Activated T-cell treated with anti-CD3 and anti-CD28 coated beads for 24 hours (primary cell): ENCODE measurements at regions not wholly inside any gene's neighbourhood (a gene's known extent, or its start where the extent isn't known, plus 50 kb on each side); places are given as distances from the start of the nearest gene placed in this dataset.
"Not testable (repeated sequence)": the region's sequence is repeated elsewhere in the genome, so short reads cannot be mapped to it uniquely, and the experiment has no call there.

Experiments used
- DNase-seq: peaks from one replicate; pipeline ENCODE4 v3.0.0-alpha.2; 2020; ENCODE audit warnings: low read depth

DNA sequence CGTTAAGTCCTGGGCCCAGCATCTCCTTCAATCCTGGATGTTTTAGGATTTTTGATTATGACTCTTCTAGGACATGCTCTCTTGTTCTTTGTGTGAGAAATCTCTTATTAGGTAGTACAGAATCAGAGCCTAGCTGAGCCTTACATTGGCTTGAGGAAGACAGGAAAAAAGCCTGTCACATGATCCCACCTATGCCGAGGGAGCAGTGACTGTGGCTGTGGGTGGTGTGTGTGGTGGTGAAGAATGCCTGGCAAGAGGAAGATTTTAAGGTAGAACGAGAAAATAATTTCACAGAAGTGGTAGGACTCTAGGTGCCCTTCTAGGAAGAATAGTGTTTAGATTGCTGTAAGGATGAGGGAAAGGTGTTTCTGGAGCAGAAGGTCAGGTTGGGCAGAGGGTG is 449.5 kb upstream of the PROX1 start:
- no peak for DNase-seq

DNA sequence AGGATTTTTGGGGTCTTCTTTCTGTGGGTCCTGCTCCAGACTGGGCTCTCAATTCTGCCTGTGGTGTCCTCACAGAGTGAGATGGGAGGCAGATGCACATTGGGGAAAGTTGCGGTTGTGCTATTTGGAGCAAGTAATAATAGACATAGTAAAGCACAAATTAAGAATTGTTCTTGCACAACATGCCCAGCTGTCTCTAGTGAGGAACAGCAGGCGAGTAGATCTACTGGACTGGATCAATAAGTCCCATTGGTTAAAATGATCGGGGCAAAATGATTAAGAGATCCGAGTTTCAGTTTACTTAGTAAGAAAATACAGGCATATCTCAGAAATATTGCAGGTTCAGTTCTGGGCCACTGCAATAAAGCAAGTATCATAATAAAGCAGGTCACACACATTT is 448.3 kb upstream of the PROX1 start:
- DNase-seq: no peak

DNA sequence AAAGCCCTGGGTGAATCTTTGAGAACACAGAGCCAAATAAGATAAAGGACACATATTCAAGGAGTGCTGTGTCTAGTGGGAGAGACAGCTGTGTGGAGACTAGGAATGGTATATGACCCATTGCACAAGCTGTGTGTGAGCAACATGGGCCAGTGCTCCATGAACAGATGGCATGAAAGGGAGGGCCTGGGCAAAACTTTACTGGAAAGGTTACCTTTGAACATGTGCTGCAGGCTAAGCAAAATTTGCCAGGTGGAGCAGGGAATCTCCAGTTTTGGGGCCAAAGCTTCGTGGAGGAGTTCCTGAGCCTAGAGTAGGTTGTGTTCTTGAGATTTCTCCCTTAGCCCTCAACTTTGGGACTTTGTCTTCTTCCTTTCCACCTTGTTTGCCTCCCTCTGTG is 446.1 kb upstream of the PROX1 start:
- DNase-seq: no peak

DNA sequence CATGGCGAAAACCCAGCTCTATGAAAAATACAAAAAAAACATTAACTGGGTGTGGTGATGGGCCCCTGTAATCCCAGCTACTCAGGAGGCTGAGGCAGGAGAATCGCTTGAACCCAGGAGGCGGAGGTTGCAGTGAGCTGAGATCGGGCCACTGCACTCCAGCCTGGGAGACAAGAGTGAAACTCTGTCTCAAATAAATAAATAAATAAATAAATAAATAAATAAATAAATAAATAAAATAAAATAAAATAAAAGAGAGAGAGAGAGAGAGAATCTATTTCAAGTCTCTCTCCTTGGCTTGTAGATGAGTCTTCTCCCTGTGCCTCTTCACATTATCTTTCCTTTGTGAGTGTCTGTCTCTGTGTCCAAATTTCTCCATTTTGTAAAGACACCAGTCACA is 442.6 kb upstream of the PROX1 start:
- not testable (repeated sequence) for DNase-seq

DNA sequence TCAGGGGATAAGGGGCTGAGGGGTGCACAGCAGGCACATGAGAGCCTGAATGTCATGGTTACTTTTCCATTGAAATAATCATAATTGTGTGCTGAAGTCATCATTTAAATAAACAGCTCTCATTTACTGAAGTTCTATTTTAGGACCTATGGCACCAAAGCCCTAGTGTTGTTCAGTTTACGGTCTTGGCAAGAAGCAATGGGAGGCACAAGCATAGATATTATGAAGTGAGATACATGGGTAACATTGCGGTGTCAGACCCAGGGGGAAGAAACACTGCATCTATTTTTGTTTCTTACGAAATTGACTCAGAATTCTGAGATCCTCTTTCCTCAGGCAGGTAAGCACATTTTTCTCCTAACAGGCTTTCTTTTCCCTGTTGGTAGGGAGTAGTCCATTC is 437.8 kb upstream of the PROX1 start:
- no peak for DNase-seq

DNA sequence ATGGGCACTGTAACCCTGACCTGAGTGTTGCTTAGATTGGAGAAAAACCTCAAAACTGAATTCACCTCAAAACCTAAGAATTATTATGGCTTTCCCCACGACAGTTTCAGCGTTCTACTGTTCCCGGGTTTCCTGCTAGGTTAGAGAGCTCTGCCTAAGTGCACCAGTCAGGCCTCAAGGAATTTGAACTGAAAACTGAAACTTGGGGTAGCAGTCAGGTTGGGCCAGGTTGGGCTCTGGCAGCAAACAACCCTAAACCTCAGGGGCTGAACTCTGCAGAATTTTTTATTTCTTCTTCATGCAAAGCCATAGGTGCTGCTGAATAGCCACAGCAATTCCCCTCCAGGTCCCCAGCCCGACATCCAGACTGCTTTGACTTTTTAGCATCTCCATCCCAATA is 437.0 kb upstream of the PROX1 start:
- no peak for DNase-seq

DNA sequence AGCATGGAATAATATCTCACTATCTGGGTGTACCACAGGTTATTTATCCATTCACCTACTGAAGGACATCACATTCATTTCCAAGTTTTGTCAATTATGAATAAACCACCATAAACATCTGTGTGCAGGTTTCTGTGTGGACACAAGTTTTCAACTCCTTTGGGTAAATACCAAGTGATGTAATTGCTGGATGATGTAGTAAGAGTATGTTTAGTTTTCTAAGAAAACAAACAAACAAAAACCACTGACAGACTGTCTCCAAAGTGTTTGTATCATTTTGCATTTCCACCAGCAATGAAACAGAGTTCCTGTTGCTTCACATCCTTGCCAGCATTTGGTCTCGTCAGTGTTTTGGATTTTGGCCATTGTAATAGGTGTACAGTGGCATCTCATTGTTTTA is 435.7 kb upstream of the PROX1 start:
- no peak for DNase-seq

DNA sequence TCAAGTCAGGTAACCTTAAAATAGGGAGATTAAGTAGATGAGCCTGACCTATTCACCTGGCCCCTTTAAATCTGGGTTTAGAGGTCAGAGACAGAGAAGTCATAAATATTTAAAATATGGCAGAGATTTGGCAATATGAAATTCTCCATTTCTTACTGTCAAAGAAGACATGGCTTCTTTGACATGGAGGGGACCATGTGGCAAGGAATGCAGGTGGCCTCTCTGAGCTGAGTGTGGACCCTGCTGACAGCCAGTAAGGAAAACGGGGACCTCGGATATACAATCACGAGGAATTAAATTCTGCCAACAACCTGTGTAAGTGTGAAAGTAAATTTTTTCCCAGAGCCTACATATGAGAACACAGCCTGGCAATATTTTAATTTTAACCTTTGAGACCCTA is 427.5 kb upstream of the PROX1 start:
- no peak for DNase-seq

DNA sequence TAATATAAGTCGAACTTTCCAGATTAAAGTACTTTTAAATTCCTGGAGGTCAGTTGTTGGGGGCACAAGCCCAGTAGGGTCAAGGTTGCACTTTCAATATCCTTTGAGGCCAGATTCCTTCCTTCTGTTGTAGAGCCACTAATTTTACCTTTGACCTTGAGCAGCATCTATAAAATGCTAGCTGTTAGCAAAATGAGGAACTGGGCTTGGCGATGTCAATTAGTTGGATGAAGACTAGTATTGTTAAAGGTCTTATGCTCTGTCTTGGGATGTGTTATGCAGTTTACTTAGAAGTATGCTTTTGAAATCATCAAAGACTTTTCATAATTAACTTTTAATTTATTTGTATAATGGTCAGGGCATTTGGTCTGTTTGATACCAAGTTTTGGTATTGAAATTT is 425.9 kb upstream of the PROX1 start:
- no peak for DNase-seq

DNA sequence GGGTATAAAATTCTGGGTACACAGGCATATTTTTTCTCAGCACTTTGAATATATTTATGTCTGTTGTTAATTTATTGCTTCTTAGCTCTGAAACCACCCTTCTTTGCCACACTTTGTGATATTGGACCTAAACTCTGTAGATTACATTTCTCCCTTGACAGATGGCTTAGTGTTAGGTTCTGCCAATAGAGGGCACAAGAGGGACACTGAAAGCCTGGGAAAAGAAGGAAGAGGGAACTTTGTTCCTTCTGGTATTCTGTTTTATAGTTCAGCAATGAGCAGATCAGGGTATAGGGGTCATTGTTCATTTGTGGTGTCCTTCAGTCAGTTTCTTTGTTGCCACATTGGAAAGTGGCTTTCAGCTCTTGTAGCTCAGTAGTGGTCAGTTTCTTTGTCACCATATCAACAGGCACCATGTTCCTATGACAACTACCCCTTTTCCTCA is 423.5 kb upstream of the PROX1 start:
- DNase-seq: no peak

DNA sequence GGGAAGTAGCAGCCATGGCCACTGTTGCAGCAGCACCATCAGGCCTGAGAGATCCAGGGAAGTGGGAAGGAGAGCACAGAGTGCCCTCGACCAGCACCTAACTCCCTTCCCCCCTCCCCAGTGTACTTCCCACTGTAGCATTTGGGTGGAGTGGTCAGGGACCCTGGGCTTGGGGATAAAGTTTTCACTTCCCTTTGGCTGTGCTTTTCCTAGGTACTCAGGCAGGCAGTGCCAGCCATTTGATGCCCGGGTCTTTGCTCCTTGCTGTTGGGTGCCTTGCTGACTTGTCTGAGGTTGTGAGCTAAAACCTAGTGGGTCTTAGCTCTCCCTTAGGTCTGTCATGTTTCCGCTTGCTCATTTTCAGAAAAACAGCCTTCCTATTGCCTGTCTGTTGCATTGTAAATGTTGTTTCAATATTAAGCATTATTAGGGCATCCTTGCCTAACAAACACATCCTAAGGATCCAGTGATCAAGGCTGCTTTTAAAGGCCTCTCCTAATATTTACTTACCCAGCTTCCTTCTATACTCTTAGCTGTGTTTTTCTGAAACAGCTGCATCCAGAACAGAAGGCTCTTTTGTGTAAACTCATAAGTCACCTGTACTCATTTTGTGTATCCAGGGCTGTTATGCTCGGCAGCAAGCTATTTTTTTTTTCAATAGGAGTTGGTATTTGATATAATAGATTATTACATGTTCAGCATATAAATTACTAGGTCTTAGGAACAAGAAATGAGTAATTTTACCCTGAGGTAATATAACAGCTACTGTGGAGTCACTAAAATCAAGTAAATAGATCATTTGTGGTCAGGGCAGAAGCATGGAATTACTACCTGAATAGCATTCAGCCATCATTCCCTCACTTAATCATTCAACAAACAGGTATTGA is 418.6 kb upstream of the PROX1 start:
- no peak for DNase-seq

DNA sequence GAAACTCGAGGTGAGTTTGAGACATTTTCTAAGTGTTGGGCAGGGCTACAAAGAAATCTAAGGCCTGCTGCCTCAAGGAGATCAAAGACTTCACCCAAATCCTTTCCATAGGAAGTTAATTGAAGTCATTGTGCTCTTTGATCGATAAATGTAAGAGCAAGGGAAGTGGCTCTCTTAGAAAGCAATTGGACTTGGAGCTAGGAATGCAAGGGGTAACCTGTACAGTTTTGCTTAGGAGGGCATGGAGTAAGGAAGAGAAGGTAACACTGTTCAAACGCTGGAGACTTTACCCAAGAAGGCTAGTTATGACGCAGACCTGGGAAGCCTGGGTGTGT is 418.0 kb upstream of the PROX1 start:
- DNase-seq: no peak

DNA sequence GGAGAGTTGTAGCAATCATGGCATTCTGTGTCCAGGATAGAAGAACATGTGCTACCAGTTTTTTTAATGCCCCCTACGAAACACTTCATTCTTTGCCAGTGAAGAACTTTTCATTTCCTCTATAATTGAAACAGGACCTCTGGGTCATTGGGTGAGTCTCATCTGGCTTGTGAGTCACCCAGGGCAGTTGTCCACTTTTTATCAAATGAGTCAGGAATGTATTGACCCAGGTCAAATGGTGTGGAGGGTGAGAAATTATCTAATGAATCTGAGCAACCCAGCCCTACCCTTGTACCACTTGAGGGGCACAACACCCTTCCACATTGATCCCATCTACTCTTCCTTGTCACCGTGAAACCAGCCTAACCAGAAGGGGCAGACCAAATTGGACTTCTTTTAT is 417.3 kb upstream of the PROX1 start:
- no peak for DNase-seq

DNA sequence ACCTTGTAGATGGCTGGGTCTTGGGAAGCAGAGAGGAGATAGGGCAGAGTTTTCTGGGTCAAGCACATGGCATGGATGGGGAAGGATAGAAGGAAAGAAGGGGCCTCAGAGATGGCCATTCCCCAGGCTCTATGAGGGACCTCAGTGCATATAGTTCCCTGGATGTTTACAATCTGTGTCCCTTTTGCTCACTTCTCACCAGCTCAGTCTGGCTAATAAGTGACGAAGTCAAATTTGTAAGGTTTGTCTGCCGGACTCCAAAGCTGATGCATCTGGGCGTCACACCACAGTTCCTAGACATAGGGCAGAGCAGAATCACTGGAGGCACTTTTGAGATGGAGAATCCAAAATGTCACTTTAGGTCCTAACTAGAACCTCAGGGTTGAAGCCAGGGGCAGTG is 416.4 kb upstream of the PROX1 start:
- no peak for DNase-seq

DNA sequence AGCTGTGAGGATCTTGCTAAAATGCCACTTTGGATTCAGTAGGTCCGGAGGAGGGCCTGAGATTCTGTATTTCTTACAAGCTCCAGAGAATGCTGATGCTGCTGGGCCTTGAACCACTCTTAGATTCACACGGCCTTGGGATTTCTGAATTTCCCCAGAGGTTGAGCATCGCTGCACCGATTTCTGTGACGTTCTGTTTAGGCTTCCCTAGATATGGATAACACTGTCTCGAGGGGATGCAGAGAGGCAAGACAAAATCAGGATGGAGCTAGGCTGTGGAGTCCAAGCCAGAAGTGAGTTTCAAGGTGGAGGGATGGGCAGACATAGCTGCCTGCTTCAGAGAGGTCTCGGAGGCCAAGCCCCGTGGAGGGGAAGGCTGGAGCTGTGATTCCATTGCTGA is 415.9 kb upstream of the PROX1 start:
- no peak for DNase-seq

DNA sequence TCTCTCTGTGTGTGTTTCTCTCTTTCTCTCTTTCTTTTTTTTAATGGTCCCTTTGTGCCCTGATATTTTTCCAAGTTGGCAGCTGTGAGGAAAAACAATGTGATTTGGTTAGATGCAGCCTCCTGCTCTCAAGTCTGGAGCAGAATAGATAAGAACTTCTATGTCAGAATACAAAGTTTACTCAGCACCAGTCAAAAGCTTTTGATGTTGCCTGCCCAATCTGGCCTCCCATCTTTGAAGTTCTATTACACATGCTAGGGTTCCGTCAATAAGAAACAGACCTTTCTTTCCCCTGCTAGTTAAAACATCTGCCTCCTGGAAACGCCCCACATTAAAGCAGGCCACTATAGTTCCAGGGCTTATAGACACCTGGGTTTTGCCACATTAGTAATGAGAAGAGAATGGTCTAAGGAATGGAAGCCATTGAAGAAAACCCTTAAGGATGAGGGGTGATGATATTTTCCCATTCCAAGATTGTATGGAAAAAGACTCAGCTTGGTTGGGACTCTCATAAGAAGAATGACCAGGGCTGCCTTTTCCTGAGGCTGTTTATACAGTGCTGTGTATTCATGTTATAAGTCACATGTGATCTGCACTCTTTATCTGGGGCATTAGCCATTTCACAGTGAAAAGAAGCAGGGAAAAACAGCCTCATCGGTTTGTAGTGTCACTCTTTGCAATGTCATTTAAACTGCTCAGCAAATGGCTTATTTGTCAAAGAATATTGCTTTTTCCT is 414.7 kb upstream of the PROX1 start:
- no peak for DNase-seq

DNA sequence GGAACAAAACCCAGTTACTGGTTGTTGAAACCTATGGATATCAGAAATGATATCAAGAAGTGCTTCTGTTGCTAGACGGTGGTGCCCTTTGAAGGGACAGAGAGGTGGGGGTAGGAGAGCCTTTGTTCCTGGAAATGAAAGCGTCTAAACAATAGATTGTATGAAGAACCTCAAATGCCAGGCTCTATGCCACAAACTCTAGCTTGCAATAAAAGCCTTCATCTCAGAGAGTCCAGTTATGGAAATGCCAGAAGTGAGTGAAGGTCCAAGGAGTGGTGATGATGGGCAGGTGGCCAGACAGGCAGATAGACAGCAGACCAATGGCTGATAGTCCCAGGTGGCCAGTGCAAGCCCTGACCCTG is 414.1 kb upstream of the PROX1 start:
- no peak for DNase-seq

DNA sequence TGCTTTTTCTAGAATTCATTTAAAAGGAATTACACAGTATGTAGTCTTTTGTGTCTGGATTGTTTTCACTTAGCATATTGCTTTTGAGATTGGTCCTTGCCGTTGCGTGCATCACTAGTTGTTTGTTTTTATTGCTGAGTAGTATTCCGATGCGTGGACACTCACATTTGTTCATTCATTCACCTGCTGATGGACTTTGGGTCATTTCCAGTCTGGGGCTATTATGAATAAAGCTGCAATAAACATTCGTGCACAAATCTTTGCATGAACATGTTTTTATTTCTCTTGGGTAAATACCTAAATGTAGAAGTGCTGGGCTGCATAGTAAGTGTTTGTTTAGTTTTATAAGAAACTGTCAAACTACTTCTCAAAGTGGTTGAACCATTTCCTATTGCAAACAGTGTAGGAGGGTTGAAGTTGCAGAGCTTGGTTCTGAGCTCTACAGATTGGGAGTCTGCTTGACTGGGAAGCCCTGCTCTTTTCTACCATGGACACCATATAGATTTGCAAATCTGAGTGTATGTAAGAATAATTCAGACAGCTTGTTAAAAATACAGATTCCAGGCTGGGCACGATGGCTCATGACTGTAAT is 404.7 kb upstream of the PROX1 start:
- DNase-seq: no peak

DNA sequence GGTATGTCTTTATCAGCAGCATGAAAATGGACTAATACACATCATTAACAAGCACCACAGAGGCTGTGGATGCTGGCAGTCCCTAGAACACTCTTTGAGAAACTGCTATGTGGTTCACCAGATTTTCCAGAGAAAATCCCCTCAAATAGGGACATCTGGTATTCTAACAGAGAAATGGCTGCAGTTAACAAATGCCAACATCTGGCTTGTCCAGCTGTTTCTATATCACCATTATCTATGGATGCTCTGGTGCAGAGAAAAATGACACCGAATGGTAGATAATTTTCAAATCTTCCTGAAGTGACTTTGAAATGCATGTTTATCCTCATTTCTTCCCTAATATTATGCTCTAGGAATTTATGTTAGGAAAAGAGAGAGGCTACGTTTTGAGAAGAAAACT is 403.5 kb upstream of the PROX1 start:
- DNase-seq: no peak

DNA sequence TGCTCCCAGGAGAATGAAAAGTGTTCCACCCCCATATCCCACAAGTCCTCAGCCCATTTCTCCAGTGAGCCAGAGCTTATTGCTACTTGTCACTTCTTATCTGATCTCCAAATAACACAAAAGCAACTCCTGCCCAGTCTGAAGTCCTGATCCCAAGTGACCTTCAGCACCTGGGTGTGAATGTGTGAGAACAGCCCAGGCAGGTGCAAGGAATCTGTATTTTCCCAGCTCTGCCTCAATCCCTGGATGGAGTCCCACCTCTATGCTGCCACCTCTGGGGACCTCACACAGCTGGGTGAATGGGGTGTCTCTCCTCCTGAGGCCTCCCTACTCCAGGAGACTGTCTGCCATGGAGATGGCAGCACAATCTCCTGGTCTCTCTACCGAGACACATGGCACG is 402.4 kb upstream of the PROX1 start:
- DNase-seq: no peak

DNA sequence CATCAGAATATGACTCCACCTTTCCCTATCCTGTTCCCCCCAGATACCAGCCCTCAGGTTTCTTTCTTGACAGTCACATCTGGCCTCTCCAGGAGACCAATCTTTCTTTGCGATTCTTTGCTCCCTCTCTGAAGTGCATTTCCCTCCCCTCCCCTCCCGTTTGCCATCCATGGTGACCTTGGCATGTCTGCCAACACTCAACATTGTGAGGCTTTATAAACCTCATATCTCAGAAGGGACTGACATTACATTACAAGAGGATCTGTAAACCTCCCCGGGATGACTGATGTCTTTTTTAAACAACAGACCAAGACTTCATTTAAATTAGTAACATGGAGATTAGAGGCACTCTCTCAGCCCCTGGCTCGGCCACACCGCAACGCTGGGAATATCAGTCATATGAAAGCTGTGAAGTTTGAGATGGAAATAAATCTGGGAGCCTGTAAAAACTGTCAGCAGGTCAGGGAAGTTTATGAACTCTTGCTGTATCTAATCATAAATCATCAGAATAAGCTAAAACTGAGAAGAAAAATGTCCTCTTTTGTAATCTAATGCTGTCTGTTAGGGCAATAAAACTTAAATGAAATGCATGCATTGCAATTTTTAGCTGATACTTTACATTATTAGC is 401.7 kb upstream of the PROX1 start:
- DNase-seq: no peak

DNA sequence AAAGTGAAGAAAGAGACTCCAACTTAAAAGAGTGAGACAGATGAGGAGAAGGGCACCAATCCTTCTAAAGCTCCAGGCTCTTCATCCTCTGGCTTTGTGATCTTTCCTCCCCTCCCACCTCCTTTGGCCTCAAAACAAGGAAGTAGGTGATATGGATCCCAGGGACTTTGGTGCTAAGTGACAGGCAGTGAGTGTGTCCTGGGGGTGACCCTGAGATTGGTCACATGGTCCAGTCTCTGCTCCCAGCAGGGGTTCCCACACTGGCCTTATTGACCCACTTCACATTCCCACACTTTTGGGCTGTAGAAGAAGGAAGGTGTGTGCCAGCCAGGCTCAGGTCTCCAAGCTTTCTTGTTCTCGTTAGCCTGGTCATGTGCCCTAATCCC is 401.2 kb upstream of the PROX1 start:
- no peak for DNase-seq

DNA sequence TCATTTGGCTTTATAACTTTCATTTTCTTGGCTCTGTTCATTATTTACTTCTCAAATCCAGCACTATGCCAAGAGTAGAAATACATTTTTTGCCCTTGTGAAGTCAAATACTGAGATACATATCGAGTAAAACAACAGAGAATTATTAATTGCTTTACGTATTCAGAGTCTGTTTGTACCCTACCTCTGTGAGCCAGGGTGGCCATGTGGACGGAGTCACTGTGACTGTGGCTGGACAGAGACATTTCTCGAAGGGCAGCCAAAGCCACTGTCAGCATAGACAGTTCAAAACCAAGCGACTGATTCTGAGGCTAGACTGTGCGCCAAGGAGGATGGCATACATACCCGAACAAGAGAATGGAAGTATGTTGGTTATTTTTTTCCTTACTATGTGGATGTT is 391.0 kb upstream of the PROX1 start:
- DNase-seq: no peak
